ENCODE measurements at regions not wholly inside any gene's neighbourhood (a gene's known extent, or its start where the extent isn't known, plus 50 kb on each side); places are given as distances from the start of the nearest gene placed in this dataset.

- TF ChIP-seq EZH2 (IDR thresholded peaks at IDR 0.05; ENCODE audit: borderline replicate concordance, low read depth, low read length, poor library complexity, severe bottlenecking) (no peak), CTCF (conservative IDR thresholded peaks at IDR 0.05; ENCODE audit: low read depth, low read length) (no peak)
These were observed 1965.3 kb downstream of the ARAP2 start for GRCh38 chr4:34279011-34279410.
